HG03565 (cell line): ENCODE measurements at regions not wholly inside any gene's neighbourhood (a gene's known extent, or its start where the extent isn't known, plus 50 kb on each side); places are given as distances from the start of the nearest gene placed in this dataset.

Experiments used
- ATAC-seq: cut with Tn5 transposase; IDR thresholded peaks from one replicate; pipeline ENCODE4 v1.9.1; 2021; ENCODE audit warnings: mild to moderate bottlenecking, moderate library complexity; ENCODE audit not compliant: unreplicated experiment

DNA sequence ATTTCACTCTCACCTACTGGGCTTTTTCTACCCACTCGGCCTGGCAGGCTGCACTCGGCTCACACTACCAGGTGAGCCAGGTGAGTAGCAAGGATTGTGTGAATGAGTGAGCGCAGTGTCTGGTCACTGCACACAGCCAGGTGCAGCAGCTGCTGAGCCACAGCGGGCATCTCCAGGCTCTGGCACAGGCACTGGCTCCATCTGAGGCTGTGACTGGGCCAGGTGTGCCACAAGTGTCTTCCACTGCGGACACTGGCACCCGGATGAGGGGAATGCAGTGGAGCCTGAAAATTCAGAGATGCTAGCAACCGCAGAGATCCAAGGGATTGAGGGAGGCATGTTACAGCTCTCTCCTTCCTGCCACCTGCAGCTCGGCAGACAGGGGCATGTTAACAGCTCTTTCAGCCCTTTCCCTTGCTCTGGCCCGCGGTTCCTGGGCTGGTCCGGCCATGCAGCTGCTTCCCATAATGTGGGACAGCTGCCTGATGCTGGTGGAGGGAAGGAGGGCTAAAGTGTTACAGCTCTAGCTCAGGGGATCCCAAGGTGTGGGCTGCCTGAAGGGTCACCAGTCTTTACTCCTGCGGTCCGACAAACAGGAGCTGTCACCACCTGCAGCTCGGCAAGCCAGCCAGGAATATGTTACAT is 1038.3 kb downstream of the AMY1C start:
- no peak for ATAC-seq

GRCh38 chr1:104791030-104791429 is 1041.3 kb downstream of the AMY1C start:
- ATAC-seq = no peak

DNA sequence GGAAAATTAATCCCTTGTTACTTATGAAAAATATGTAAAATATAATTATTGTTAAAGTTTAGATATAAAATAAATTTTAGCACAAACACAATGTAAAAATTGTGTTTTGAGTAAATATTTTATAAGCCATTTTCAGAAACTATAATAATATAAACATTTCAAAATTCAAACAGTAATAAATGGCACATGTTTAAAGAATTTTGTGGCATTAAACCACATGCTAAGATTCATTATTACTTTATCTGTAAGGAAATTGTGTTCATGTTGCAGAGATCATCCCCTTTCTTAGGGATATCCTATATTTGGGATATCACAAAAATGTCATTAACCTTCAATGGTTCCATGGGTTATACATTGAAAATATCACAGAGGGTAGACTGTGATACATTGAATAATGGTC is 1044.3 kb downstream of the AMY1C start:
- no peak for ATAC-seq

DNA sequence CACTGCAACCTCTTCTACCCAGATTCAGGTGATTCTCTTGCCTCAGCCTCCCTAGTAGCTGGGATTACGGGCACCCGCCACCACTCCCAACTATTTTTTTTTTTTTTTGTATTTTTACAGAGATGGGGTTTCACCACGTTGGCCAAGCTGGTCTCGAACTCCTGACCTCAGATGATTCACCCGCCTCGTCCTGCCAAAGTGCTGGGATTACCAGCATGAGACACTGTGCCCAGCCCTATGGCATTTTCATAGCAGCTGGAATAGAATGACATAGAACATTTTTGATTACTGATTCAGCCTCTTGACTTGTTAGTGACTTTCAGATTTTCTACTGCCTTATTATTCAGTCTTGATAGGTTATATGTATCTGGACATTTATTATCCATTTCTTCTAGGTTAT is 1046.2 kb downstream of the AMY1C start:
- no peak for ATAC-seq

DNA sequence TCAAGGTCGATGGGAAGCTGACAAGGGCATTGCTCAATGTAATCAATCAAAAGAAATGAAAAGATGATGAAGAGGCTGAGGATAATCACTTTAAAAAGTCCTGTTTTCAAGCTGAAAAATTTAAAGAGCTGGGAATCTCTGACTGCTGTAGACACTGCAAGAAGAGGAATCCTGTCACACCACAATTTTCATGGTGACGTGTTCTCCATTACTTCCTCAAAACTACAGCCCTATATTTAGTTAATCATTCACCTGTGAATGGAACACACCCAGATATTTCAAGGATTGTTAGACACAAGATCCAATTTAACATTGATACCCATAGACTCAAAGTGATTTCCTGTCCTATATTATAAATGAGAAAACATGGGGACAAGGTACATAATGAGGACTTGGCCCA is 1048.3 kb downstream of the AMY1C start:
- ATAC-seq = no peak

GRCh38 chr1:104801344-104801743 is 1051.6 kb downstream of the AMY1C start:
- no peak for ATAC-seq

DNA sequence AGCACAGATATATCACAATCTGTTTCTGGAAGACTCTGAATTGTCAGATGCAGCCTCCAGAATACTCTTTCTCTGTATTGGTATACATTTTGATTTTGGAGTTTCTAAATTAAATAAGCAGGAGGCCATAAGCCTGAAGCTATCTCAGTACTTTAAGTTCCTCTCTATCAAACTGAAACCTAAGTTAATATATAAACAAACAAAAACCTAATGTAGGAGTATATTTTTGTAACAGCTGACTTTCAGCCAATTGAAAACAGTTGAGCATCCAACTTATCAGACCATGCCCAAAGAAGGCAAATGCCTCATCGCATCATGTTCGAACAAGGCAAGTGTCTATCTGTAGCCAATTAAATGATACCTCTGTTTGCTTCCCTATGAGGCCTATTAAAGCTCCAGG is 1054.4 kb downstream of the AMY1C start:
- ATAC-seq = no peak

GRCh38 chr1:104807590-104807989 is 1057.9 kb downstream of the AMY1C start:
- ATAC-seq = no peak

DNA sequence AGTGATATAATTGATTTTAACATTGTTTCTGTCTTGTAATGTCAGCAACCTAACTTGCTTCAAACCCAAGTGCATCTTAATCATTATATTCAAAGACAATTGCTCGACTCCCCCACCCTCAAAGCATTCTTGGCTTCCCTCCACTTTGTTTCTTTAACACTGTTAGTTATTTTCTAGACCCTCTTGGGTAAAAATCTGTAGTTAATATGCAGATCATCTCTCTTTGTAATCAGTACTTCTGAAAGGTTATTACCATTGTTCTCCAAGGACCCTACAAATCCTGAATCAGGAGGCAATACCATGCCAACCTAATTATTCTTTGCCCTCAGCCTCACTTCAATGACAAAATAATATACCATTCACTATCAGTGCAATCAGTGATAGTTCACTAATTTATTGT is 1075.7 kb downstream of the AMY1C start:
- ATAC-seq = no peak

- ATAC-seq = no peak
Measured at GRCh38 chr1:104830534-104830933, 1080.8 kb downstream of the AMY1C start.

GRCh38 chr1:104852151-104852550 is 1102.5 kb downstream of the AMY1C start:
- no peak for ATAC-seq

DNA sequence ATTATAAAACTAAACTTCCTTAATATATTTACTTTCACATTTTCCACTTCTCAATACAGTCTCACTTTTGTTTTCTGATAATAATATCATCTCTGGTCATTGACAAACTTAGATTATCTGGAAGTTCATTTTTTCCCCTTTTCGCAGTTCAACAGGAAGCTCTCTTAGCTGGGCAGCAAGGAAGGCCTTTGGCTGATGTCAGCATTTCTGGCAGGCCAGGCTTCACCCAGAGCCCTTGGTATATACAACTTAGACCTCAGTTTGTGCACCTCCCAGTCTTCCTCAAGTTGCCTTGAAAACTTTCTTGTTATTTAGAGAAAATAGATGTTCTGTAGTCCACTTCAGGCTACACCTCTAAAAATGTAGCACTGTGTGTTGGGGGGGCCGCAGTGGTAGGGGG is 1103.6 kb downstream of the AMY1C start:
- no peak for ATAC-seq

GRCh38 chr1:104854529-104854928 is 1104.8 kb downstream of the AMY1C start:
- no peak for ATAC-seq

DNA sequence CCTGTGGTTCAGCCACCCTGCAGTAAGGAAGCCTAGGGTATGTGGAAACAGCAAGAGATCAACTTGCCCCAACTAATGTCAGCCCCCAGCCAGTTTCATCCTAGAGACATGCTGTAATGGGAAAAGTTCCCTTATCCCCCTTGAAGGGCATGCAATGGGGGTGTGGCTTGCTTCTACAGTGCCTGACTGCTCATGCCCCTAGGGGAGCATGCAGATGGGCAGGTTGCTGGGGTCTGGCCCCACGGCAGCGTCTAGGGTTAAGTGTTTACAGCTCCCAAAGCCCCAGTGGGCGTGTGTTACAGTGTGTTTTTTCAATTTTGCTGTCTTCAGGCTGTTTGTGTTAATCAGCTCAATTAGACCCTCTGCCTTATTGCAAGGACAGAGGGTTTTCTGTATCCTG is 1105.9 kb downstream of the AMY1C start:
- no peak for ATAC-seq

- no peak for ATAC-seq
Measured at GRCh38 chr1:104856091-104856490, 1106.4 kb downstream of the AMY1C start.

- no peak for ATAC-seq
Measured at GRCh38 chr1:104856518-104856917, 1106.8 kb downstream of the AMY1C start.

DNA sequence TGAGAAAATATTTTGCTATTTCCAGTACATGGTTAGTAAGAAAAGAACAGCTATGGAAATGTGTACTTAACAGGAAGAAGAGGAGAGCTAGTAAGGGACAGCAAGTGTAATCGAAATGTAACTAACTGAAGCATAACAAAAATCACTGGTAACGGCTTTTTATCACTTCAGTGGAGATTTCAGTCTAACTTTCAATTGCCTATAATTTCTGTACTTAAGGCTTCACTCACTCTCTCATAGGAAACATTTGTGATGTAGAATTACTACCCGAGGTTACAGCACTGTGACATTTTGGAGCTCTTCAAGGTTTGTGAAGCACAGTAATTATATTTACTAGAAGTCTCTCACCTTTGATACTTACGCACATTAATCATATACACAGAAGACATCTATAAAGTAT is 1119.1 kb downstream of the AMY1C start:
- no peak for ATAC-seq

DNA sequence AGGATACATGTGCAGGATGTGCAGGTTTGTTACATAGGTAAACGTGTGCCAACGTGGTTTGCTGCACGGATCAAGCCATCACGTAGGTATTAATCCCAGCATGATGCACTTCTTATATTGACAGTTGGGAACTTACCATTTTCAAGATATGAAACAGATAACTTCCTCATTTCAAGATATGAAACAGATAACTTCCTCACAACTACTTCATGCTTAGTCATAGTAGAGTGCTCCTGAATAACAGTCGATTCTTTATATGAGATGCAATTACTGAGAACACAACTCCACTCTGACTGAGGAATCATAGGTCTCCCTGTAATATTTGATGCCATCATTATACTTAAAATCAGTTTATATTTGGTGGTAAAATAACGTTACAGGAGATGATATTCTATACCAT is 1124.3 kb downstream of the AMY1C start:
- ATAC-seq = peak; percentile 95

DNA sequence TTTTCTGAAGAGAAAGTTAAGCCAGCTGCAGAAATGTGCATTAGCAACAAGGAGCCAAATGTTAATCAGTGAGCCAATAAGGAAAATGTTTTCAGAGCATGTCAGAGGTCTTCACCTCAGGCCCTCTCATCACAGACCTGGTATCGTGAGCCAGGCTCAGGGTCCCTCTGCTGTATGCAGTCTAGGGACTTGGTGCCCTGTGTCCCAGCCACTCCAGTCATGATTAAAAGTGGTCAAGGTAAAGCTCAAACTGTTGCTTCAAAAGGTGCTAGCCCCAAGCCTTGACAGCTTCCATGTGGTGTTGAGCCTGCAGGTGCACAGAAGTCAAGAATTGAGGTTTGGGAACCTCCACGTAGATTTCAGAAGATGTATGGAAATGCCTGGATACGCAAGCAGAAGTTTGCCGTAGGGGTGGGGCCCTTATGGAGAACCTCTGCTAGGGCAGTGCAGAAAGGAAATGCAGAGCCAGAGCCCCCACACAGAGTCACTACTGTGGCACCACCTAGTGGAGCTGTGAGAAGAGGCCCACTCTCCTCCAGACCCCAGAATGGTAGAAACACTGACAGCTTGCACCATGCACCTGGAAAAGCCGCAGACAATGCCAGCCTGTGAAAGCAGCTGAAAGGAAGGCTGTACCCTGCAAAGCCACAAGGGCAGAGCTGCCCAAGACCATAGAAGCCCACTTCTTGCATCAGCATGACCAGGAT is 1128.7 kb downstream of the AMY1C start:
- no peak for ATAC-seq

DNA sequence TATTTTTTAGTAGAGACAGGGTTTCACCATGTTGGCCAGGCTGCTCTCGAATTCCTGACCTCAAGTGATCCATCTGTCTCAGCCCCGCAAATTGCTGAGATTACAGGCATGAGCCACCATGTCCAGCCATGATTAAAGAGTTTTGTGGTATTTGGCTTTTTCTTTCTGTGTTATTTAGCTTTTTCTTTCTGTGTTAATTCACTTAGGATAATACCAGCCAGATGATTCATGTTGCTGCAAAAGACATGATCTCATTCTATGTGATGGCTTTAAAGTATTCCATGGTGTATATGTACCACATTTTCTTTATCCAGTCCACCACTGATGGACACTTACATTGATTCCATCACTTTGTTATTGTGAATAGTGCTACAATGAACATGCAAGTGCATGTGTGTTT is 1135.2 kb downstream of the AMY1C start:
- no peak for ATAC-seq

- no peak for ATAC-seq
Measured at GRCh38 chr1:104905322-104905721, 1155.6 kb downstream of the AMY1C start.

GRCh38 chr1:104906141-104906540 is 1156.4 kb downstream of the AMY1C start:
- ATAC-seq = no peak

DNA sequence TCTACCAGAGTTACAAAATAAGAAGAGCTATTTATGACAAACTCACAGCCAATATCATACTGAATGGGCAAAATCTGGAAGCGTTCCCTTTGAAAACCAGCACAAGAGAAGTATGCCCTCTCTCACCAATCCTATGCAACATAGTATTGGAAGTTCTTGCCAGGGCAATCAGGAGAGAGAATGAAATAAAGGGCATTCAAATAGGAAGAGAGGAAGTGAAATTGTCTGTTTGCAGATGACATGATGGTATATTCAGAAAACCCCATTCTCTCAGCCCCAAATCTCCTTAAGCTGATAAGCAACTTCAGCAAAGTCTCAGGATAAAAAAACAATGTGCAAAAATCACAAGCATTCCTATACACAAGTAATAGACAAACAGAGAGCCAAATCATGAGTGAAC is 1169.5 kb downstream of the AMY1C start:
- no peak for ATAC-seq
